ENCODE measurements at regions not wholly inside any gene's neighbourhood (a gene's known extent, or its start where the extent isn't known, plus 50 kb on each side); places are given as distances from the start of the nearest gene placed in this dataset.

GRCh38 chr5:90066920-90067319, 342.6 kb downstream of the CETN3 start:
- TF ChIP-seq EZH2phosphoT487 (IDR thresholded peaks at IDR 0.05; ENCODE audit: borderline replicate concordance, low read depth, low read length) (no peak), CTCF (conservative IDR thresholded peaks at IDR 0.05; ENCODE audit: low read length) (no peak)

Measured in OCI-LY7 (cell line).